ENCODE measurements at regions not wholly inside any gene's neighbourhood (a gene's known extent, or its start where the extent isn't known, plus 50 kb on each side); places are given as distances from the start of the nearest gene placed in this dataset.

DNA sequence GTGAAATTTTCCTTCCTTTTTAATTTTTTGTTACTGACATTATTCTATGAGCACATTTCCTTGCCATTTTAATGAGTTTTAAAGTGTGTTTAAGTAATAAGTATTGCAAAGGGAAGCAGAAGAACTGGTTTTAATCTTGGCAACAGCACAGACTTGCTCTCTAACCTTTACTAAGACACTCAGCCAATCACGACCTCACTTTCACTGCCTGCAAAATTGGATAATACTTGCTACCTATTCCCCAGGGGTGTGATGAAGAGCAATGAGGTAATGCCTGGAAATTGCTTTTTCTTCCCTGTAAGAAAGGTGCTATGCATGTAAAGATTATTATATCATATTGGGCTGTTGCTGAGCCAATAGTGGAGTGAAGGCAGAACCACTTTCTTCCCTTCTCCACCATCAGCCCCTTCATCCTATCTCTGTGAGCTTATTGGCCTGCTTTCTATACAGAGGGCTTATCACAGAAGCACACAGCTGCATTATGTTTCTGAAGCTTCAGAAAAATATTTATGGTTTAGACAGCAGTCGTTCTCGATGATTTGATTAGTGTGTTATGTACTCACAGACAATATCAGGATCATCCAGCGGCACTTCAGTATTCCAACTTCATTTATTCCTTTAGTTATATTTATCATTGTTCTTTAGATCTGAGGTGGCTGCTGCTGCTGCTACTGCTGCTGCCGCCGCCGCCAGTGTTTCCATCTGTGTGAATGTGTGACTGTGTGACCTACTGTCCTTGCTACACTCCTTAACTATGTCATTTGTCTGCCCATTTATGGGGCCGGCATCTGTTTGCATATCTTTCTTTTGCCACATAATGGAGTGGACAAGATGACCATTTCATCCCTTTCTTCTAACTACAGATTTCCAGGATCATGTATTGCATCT, 255.1 kb downstream of the C4orf33 start:
- DNase-seq, result peak; percentile 24

- DNase-seq, result no peak
Measured at GRCh38 chr4:129352480-129352879, 256.5 kb downstream of the C4orf33 start.

DNA sequence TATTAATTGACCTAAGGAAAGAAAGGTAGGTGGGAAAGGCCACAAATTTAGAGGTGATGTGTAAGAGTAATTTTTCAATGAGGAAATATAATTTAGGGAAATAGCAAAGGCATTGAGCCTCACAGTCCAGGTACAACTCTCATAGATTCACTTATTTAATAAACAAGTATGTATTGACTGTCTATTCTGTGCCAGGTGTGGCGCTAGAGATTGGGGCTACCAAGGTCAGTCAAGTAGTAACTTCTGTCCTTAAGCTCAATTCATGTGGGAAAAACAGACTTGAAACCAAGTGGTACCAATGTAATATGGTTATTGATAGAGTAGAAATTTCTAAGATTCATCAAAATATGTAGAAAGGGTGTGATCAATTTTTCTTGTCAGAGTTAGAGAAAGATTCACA, 257.5 kb downstream of the C4orf33 start:
- no peak for DNase-seq

DNA sequence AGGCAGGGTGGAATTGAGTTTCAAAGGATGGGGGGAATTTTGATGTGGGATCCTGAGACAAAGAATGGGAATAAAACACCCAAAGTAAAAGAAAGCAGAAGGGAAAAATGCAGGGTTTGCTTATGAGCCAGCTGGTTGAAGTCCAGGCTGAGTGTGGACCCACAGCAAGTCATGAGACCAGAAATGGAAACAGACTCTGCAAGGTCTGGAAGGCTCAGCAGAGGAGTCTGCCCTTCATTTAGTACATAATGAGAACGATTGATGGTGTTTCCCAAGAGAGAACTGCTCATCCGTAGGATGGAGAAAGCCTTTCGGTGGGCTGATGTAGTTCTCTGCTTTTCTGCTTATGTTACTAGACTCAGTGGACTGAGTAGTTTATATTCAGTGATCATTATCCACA, 259.1 kb downstream of the C4orf33 start:
- DNase-seq, result no peak

DNA sequence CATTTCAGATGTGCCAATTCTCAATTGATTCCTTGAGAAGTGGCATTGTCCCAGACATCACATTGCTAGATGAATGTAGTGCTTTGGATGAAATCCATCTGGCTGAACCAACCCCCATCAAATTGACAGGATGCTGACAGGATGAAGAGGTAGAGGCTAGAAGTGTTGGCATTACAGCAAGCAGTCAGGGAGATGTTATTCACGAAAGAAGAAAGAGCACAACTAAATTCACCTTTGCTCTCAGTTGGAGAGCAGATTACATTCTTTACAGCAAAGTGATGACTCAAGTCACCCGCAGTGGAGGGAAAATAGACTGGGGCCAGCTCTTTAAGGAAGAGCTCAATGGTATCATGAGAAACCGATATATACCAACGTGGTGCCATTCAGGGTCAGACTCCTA, 259.6 kb downstream of the C4orf33 start:
- DNase-seq, result no peak

GRCh38 chr4:129358571-129358970, 262.6 kb downstream of the C4orf33 start:
- no peak for DNase-seq

GRCh38 chr4:129359461-129359860, 263.5 kb downstream of the C4orf33 start:
- DNase-seq, result no peak

DNA sequence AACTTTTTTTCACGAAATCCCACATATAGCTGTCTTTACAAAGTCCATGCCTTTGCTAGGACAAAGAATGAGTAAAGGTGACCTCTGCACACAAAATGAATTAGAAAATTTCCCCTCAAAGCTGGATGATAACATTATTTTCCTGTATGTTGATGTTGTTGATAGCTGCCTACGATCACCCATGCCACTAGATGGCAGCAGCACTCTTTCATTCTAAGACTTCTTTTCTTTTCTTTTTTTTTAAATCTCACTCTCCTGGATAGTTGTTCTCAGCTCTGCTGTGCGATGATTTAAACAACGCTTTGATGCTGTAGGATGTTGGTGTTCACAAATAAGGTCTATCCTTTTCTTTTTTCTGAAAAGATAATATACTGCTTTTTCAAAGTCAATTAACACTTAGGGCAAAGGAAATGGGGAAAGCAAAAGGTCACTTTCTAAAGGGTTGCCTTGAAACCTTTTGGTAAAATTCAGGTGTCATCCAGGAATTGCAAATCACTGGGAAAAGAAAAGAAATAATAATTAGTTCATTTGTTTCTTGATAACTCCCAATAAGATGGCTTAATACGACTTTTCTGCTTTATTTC, 266.8 kb downstream of the C4orf33 start:
- DNase-seq, result peak; percentile 56

- no peak for DNase-seq
Measured at GRCh38 chr4:129364747-129365452, 268.9 kb downstream of the C4orf33 start.

DNA sequence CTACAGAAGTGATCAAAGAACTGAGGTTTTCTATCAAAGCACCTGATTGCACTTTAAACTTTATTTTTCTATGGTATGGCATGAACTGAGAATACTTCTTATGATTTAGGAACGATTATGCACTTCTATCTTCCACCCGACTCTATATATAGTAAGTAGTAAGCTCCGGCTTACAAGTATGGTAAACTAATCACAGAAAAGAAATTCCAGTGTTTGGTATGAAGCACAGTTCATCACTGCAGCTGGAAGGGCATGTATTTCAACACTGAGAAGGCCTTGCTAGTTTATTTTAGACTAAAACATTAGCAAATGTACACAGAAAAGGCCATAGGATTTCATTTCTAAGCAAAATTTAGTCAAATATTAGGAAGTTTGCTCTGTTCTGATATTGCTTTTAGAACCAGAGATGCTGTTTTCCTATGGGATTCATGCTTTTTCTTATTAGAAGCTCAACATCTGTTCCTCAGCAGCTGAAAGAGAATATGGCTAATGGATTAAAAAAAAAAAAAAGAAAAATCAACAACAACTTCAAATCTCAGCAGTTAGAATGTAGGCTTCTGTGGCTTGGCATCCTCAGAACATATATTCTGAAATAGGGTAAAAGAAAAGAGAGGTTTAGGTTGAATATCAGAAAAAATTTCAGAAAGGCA, 273.5 kb downstream of the C4orf33 start:
- no peak for DNase-seq

GRCh38 chr4:129371065-129371464, 275.1 kb downstream of the C4orf33 start:
- DNase-seq, result no peak

DNA sequence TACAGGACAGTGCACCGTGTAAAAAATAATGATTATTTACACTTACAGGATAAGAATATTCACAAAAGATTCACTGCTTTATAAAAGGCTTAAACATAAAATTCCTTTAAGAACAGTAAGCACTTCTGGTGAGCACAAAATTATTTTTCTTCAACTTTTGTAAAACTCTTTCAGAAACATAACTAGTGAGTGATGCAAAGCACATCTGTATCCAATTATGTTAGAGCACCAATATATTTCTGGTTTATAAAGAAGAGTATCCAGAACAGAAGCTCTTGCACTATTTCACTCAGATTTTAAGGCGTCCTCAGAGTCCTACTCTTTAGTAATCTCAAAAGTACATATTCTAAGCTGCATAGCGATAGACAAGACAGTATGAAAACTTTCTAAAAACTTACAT, 276.0 kb downstream of the C4orf33 start:
- no peak for DNase-seq

DNA sequence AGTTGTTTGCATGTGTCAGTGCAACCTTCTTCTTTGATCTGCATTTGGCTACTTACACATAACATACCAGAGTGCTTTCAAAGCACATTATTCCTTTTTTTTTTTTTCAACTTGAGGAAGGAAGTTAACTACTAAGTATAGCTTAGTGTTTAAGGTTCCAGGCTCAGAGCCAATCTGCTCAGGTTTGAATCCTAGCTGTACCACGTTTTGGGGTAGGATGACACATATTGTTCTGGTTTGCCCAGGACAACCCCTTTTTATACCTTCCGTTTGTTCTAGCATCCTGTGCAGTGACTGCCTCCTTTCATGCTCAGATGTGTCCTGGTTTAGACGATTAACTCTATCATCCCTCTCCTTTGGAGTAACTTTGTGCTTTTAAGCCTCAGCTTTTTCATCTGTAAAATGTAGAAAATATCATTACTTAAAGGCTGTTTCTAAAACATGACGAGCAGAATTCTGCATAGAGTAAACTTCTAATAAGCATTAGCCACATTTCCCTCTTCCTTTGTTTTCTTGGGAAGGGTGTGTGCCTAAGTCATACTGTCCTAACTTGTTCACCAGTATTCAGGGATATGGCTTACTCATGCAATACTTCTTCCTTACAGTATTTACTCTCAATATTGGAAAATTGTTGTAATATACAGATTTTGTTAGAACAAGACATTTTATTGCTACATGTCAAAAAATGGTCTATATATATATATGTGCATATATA, 281.3 kb downstream of the C4orf33 start:
- no peak for DNase-seq

DNA sequence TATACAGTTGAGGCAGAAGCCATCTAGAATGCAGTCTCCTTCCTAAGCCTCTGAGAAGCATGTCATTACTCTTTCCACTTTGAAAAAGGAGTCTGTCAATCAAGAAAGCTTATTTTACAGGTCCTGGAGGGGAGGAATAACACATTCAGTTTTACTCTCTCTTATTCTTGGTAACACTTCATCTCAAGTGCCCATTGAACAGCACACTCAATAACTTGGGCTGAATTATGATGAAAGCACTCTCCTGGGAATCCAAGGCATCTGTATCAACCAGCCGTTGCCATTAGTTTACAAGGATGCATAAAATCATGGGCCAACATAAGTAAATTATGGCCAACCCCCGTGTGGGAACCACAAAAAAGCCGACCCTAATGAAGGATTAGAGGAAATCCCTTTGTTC, 282.4 kb downstream of the C4orf33 start:
- DNase-seq, result peak; percentile 90

DNA sequence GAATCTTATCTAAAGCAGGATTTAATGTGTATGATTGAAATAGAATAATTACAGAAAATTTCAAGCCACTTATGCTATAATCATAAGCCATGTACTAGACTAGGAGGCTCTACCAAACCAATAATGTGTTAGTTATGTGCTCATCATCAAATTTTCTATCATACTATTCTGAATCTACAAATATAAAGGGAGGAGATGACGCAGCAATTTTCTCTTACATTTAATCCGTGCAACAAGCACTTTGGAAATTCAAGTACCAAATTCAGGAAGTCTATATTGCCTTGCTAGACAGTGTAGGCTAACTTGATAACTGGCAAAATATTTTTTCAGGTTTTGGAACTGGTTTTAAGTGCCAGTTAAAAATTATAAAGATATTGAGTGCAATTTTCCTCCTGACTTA, 283.5 kb downstream of the C4orf33 start:
- DNase-seq, result no peak

DNA sequence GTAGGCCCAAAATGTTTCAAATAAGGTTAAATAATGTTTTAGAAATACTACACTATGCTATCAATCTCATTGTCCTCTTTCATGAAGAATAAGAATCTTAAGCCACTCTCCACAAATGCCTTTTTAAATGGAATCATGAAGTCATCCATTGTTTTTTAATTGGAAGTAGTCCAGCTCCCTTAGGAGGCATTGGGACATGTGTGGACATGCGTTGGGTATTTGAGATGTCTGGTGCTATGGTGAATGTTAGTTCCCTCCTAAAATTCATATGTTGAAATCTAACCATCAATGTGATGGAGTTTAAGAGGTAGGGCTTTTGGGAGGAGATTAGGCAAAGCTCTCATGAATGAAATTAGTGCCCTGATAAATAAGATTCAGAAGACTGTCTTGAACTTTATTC, 289.0 kb downstream of the C4orf33 start:
- no peak for DNase-seq

GRCh38 chr4:129387666-129388065, 291.7 kb downstream of the C4orf33 start:
- no peak for DNase-seq

DNA sequence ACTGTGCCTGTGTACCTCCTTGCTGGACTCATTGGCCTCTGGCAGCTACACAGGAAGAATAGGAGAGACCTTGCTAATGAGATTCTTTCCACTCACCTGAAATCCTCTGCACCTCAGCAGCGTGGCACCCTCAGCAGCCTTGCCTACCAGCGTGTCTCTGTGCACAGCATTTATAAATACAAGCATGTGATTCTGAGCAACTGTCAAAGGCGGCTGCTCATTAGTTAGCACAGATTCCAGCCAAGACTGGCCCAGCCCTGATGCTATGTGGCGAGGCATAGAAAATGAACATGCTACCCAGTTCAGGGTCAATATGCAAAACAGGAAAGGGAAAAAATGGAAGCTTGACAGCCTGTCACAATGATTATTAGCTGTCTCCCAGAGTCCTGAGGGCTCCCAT, 298.0 kb downstream of the C4orf33 start:
- DNase-seq, result peak; percentile 31

DNA sequence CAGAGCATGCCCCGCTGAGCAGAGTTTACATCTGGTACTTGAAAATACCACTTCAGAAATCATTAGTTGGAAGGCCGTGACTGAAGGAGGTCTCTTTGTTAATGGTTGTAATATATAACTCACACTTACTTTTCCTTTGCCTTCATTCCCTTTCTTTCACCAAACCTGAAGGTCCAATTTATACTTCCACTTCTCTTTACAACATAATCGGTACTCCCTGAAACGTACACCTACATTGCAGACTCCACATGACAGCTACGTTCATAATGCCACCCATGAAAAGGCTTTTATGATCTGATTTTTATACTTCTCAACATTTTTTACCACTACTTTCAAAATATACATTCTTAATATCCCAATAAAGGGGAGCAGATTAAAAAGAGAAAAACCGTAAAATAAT, 298.7 kb downstream of the C4orf33 start:
- DNase-seq, result no peak

- no peak for DNase-seq
Measured at GRCh38 chr4:129403848-129404247, 307.9 kb downstream of the C4orf33 start.

GRCh38 chr4:129410115-129410514, 314.2 kb downstream of the C4orf33 start:
- no peak for DNase-seq

DNA sequence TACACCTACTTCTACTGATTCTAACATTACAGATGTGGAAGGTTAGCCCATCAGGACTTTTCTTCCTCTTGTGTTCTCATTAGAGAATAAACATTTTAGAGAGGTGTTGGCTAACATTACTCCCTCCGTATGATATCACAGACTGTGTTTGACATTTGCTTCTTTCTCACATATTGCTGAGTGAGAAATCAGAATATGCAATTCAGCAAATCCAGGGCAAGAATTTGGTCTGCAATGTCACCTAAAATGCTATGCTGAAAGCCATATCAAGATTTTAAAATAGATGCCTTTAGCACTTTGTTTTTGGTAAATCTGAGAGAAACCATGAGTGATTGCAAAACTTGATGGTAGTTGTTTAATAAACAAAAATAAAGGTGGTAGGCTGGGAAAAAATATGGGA, 319.1 kb downstream of the C4orf33 start:
- no peak for DNase-seq

DNA sequence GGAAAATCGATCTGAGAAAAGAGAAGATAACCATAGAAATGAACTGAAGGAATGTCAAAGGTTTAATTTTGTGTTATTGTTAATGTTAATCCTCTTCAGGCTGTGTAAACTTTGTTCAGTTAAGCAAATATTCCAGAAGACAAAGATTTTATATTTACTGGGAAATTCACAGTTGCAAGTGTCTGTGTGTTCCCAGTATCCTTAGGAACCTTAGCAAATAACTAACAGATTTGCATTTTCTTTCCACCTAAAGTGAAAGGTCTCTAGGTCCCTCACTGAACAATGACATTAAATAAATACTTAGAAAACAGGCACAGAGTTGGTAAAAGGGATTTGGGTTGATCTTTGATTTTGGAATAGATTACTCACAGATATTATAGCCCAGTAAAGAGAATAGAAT, 324.7 kb downstream of the C4orf33 start:
- DNase-seq, result no peak
